GDM1 (cell line): ENCODE measurements at regions not wholly inside any gene's neighbourhood (a gene's known extent, or its start where the extent isn't known, plus 50 kb on each side); places are given as distances from the start of the nearest gene placed in this dataset.

ENCODE experiments used
- DNase-seq: peaks from one replicate; lab custom pipeline; 2025; lab: John Stamatoyannopoulos, UW

DNA sequence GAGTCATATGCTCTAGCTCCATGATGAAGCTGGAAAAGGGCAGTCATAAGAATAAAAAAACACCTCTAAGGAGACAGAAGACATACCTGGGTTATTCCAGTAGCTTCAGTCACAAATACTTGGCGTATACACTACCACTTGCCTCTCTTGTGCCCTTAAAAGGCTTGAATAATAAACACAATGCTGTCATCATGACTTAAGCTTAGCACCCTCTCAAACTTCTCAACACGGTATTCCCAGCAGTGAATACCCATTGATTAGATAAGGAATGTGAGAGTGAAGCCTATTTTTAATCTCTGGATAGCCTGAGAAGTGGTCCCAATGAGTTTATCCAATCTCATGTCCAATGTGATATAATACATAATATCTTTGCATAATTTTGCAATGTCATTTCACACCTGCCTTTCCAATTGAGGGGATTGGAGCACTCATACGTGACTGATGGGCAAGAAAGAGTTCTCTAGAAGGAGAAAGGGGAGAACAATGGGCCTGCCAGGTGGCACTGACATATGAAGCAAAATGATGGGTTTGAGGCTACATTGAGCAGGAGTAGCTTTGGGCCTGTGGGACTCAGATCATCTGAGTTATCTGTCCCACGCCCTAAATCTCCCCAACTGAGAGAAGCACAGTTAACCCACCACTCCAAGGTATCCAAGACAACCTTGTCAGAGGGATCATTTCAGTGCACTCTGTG is 298.6 kb upstream of the DAB1 start:
- no peak for DNase-seq

DNA sequence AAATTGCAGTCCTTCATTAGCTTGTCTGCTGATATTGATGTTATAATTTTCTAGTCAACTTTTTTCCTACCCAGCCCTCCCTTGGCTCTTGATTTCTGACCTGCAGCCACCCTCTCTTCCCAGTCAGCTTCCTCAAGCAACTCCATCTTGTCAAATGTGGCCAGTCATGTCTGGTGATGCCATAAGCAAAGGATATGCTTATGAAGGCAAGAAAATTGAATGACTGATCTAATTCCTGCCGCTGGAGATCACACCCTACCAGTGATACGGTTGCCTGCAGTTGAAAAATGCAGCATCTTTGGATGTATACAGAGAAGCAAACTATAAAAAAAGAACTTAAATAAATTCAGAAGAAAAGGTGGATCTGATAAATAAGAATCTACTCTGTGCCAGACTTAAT is 297.1 kb upstream of the DAB1 start:
- no peak for DNase-seq

DNA sequence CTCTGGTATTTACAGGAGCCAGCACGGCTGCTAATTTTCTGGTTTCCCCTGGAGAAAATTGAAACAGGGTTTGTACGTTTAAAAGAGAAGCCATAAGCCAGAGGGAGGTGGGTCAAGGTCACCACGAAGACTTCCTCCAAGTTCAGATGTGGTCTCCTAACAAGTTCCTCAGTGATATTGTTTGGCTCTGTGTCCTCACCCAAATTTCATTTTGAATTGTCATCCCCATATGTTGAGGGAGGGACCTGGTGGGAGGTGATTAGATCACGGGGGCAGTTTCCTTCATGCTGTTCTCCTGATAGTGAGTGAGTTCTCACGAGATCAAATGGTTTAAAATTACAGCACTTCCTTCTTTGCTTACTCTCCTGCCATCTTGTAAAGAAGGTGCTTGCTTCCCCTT is 295.4 kb upstream of the DAB1 start:
- no peak for DNase-seq

DNA sequence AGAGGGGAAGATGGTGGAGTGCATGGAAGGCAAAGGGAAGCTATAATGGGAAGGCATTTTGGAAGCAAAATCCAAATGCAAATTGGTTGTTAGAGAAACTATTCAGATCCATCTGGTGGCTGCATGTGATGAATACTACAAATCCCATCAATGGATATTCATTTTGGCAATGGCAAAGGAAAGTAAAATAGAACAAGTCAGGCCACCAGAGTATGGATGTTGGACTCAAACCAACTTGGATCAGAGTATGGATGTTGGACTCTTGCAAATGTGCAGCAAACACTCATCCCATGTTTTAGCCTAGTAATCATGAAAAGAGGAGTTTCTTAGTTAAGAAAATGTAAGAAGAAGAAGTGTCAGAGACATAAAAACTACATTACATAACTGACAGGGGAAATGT is 289.6 kb upstream of the DAB1 start:
- no peak for DNase-seq

DNA sequence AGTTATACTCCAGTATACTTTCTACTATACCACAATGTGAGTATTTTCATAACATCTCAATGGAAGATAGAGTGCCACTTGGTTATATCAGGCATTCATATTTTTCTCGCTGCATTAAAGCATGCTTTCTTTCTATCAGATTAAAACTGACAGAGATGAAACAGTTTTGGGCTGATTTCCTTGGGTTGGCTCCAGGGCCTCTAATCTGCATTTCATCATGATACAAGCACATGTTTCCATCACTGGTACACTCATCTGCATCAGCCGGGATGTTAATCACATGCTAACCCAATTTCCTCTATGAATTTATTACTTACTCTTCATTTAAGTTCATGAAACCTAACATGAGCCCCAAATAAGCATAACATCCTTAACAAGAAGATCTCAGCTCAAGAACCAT is 289.0 kb upstream of the DAB1 start:
- DNase-seq: no peak

DNA sequence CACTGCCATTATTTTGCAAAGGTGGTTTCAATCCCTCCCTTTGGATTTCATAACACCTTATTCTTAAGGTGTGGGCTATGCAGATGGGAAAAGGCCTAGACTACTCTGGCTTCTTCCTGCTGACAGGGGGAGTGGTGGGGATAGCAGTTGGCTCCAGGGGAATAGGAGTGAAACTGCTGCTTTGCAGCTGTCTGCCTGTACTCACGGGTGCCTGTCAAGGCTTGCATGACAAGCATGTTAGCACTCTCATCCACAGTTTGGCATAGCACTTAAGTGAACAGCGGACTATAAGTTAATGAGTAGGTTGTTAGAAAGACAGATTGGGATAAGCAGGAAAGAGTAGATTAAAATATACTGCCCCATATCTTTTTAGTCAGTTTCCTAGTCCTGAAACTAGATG is 287.5 kb upstream of the DAB1 start:
- DNase-seq: no peak

DNA sequence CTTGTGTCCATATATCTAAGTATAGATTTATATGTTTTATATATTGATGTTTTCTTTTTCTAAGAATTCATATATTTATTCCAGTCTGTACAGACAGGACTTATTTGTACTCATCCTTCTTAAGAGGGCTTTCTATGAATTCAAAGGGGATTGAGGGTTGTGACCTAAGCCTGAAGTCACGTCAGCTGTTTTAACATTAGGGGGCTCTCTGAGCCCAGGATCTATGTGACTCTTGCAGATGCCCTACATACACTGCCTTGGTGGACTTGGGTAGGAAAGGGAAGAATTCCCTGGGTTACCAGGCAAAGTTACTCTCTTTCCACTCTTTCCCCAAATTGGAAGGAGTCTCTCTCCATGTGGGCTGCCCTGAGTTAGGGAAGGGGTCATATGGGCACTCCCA is 283.8 kb upstream of the DAB1 start:
- DNase-seq: no peak

DNA sequence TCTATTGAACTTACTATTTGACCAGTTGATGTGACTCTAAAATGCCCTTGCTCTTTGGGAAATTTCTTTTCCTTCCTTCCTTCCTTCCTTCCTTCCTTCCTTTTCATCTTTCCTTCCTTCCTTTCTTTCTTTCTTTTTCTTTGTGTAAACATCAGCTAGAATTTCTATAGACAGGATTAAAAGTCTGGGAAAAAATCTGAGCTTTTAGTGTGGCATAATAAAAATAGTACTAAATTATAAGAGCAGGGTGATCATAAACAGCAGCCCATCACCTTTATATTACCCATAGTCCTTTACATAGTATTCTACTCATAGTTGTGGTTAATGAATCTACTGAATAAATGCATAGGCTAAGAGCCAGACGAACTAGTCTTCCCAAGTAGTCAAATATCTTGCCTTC is 281.0 kb upstream of the DAB1 start:
- DNase-seq: no peak

DNA sequence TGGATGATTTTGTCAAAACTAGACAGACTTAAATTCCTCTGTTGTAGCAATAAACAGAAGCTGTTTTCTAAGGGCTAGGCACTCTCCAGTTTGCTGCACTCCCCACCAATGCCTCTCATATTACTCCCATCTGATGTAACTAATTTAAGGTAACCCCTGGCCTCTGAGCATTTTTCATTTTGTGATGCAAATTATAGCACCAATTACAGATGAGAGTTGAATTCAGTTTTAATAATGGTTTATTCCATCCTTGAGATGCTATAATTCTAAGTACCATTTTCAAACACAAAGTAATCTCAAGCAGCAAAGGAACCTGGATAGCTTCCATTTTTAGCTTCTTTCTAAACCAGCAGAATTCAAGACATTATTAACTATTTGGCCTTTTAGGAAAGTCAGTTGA is 280.4 kb upstream of the DAB1 start:
- no peak for DNase-seq

DNA sequence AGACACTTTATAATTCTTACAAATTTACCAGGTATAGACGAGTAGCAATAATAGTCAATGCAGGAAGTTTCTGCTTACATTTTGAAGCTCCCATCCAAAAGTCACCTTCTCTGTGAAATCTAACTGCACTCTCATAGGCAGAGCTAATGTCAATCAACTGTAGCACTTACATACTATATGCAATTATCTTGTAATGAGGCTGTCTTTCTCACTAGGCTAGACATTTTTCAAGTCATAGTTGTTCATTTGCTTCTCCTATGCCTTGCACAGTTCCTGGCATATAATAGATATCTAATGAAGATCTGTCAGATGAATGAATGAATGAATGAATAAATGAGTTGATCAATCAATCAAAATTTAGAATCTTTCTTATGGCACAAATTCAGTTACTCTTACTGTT is 273.0 kb upstream of the DAB1 start:
- no peak for DNase-seq

DNA sequence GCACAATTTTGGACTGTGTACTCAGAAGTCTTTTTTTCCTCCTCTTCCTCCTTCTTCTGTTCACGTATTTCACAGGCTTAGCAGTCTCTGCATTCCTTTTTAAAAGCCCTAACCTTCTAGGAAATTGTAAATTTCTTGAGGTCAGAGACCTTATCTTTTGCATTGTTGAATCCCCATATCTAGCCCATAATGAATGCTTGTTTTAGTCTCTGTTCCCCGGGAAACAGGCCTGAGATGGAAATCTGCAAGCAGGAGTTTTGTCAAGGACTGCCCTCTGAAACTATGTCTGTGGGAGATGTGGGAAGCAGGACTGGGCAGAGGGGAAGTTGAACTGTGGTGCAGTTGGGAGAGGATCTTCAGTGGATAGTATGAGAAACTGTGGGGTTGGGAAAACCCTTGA is 272.2 kb upstream of the DAB1 start:
- no peak for DNase-seq

DNA sequence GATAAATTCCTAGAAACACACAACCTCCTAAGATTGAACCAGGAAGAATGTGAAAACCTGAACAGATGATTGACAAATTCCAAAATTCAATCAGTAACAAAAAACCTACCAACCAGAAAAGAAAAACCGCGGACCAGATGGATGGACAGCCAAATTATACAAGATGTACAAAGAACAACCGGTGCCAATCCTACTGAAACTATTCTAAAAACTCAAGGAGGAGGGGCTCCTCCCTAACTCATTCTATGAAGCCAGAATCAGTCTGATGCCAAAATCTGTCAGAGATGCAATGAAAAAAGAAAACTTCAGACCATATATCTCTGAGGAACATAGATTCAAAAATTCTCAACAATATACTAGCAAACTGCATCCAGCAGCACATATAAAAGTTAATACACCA is 262.4 kb upstream of the DAB1 start:
- DNase-seq: no peak

DNA sequence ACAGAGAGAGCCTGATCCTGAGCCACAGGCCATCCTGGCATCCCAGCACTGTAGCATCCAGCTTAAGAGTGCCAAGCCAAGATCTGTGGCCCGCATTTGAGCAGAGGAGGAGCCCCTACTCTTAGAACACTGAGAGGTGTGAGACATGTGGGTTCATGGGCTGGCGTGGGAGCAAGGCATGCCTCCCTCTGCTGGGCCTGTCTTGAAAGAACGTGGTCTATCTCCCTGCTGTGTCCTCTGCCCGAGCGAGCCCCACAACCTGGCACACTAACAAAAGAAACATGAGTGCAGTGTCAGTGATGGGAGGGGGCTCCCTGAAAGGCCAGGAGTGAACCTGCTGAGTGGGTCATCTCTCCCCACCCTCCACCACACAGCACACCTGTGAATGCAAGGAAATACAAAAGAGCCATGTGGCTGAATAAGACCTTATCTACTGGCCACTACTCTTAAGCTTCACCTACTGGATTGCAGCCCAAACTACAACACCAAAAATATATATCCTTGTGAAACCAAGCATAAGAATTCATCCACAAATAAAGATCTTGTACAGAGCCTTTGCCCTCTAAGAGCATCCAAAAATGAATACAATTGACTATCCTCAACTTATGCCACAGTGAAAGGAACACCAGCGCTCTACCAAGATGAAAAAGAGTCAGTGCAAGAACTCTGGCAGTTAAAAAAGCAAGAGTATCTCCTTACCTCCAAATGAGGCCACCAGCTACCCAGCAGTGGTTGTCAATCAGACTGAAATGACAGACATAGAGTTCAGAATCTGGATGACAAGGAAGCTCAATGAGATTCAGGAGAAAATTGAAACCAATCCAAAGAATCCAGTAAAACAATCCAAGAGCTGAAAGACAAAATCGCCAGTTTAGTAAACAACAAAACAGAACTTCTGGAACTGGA is 259.4 kb upstream of the DAB1 start:
- no peak for DNase-seq

DNA sequence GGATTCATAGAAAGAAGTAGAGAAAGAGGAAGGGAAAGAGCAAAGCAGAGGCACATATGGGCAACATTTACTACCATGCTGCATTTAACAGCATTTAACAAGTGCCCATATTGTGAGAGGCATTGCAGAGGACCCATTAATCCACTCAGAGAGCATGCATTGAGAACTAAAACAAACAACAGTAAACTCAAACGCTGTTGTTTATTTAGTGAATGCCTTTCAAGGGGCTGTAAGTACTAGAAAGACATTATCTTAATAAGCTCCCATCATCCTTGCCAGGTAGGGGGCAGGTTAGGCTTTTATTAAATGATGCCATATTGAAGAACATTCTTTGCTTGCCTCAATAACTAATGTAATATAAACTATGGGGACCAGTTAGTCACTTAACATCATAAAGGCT is 254.3 kb upstream of the DAB1 start:
- no peak for DNase-seq

DNA sequence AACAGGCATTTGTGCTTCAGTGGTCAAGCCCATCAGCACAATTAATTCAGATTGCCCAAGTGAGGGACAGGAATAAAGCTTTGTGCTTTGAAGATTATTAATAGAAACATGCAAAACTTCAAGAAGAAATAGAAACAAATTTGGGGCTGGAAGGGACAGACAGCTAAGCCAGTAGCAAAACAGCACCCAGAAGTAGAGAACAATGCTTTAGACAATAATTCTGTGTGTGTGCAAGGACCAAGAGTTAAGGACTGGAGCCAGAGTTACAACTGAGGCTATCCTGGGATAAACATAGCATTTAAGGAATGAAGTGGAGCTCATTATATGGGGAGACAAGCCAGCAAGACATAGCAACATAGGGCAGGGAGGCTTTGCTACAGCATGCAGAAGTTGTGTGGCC is 251.9 kb upstream of the DAB1 start:
- no peak for DNase-seq

DNA sequence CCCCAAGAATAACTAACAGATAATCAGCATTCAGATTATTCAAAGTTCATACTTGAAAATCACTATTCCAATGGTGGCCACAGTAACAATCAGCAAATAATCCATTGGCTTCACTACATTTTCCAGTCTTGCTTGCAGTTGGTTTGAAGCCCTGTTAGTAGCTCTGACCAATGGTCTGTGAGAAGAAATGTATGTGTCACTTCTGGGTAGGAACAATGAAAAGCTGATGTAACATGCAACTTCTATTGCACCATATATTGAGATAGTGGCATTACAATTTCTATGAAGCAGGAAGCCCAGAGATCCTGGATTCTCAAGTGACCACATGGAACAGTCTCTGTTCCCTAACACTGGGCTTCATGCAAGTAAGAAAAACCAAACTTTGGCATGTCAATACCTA is 250.9 kb upstream of the DAB1 start:
- DNase-seq: no peak

DNA sequence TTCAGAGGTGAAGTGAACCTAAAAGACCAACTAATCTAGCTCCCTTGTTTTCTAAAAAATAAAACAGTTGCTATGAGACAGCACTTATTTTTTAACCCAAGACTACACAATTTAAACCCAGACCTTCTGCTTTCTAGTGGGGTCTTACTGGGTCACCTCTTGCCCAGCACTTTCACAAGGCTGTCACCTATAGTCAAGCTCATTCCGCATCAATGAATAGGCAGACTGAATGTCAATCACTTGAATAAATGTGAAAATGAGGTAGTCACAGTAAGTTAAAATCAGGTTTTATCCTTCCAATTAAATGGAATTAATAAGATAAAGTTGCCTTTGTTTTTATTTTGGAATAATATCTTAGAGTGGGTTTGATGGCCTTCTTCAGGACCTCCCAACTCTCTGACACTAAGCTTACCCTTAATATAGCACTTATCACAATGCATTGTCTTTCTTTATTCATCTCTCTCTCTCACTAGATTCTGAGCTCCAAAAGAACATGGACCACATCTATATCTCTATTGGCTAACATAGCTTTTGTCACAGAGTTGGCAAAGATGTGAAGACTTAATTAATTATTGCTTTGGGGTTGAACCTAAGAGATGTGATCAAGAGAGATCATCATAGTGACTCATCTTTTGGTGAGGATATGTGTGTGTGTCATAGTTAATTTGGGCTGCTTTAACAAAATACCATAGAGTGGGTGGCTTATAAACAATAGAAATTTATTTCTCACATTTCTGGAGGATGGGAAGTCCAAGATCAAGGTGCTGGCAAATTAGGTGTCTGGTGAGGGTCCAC is 248.7 kb upstream of the DAB1 start:
- DNase-seq: no peak

DNA sequence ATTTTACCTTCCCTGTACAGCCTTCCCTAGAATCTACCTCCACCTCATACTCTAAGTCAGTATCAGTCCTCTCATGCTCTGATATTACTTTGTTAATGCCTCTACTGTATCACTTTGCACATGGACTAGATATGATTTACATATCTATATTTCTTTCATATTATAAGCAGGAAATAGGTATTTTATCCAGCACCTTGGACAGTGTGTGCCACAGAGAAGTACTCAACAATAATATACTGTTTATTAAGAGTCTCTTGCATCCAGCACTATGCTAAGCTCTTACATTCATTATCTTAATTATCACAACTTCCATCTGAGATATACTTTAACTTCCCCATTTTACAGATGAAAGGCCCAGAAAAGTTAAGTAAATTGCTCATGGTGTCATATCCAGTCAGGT is 247.9 kb upstream of the DAB1 start:
- DNase-seq: no peak

DNA sequence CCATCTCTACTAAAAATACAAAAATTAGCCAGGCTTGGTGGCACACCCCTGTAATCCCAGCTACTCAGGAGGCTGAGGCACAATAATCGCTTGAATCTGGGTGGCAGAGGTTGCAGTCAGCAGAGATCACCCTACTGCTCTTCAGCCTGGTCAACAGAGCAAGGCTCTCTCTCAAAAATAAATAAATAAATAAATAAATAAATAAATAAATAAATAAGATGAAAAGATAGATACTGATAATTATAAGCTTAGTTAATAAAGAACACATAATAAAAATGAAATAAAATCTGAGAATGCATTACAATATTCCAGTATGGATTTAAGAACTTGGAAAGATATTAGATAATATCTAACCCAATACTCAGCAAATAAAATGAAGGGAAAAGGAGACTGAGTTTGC is 235.9 kb upstream of the DAB1 start:
- DNase-seq: no peak

DNA sequence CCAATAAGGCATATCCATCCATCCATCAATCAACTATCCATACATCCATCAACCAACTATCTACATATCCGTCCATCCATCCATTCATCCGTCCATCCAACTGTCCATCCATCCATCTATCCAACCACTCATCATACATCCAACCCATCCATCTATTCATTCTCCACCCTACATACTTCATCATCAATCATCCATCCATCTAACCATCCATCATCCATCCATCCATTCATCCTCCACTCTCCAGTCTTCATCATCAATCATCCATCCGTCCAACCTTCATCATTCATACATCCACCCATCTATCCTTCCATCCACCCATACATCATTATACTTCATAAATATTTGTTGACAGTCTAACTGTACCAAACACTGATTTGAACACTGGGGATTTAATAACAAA is 231.3 kb upstream of the DAB1 start:
- no peak for DNase-seq

DNA sequence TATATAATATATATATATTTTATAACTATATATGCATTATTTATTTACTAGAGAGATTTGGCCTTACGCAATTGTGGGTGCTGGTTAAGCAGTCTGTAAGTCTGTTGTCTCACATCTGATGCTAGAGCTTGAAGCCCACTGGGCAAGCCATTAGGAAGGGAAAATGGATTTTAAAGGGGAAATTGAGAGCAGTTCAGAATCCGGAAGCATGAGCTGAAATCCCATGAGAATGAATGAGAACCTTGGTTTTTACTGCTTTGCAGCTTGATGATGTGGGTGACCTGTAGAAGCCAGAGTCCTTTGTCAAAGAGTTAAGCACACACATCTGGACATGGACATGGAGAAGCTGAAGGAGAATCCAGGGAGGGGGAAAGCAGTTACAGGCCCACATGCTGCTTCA is 220.8 kb upstream of the DAB1 start:
- no peak for DNase-seq

DNA sequence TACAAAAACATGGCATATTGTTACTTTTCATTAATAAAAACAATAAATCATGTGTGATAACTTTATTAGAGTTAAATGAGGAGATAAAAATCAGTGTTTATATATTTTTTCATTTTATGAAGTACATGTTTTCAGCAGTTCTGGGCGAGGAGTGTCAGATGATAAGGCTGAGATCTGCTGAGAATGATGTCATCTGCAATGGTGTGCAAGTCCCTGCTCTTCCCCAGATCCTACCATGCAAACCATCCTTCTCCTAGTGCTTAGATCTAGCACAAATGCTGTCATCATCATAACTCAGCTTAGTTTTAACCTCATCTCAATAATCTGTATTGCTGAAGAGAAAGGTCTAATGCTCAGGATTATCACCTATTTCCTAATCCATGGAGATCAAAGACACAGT is 214.4 kb upstream of the DAB1 start:
- no peak for DNase-seq

DNA sequence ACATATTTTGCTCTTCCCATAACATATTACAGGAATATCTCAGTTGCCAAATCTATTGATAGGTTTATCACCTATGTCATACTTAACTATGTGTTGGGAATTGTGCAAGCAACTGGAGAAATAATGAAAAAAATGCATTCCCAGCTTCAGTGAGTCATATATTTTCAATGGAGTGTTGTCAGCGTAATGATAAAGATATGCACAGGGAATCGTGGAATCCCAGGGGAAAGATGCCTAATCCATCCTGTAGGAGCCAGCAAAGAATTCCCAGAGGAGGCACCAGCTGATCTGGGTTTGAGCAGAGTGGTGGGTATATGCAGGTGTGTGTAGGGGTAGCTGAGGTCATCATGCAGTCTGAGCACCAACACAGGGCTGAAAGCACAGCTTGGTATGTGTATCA is 213.3 kb upstream of the DAB1 start:
- DNase-seq: no peak
